ENCODE measurements at regions not wholly inside any gene's neighbourhood (a gene's known extent, or its start where the extent isn't known, plus 50 kb on each side); places are given as distances from the start of the nearest gene placed in this dataset.

DNA sequence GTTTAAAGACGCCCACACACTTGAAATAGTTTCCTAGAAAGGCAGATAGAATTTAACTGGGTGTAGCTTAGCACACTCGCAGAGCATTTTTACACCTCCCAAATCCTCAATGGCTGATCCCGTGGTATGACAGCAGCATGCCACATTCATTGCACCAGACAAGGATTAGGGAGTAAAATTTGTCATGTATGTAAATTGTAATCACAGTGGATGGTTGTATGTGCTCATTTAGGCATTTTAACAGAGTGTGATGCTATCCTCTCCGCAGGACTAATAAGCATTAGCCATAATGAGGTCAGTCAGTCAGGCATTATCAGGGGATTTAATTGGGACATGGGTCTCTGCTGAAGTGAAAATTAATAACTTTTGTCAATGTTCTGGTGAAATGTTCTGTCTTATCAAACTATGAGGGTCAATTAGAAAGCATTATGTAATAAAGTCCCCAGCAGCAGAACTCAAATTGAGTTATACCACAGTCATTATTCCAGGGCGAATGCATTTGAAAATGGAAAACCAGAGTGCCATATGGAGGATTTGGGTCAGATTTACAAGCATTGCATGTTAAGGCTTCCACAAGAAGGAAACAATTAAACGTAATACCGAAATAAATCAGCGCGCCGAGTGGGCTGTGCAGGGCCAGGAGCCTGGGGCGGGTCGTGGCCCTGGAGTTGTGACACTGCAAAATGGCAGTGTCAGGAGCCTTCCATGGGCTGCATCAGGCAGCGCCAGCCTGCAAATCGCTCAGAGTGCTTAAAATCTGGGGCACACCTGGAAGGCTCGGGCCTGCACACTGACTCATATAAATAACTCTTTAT is 602.2 kb downstream of the BNC2 start:
- TF ChIP-seq, protein P1, sequence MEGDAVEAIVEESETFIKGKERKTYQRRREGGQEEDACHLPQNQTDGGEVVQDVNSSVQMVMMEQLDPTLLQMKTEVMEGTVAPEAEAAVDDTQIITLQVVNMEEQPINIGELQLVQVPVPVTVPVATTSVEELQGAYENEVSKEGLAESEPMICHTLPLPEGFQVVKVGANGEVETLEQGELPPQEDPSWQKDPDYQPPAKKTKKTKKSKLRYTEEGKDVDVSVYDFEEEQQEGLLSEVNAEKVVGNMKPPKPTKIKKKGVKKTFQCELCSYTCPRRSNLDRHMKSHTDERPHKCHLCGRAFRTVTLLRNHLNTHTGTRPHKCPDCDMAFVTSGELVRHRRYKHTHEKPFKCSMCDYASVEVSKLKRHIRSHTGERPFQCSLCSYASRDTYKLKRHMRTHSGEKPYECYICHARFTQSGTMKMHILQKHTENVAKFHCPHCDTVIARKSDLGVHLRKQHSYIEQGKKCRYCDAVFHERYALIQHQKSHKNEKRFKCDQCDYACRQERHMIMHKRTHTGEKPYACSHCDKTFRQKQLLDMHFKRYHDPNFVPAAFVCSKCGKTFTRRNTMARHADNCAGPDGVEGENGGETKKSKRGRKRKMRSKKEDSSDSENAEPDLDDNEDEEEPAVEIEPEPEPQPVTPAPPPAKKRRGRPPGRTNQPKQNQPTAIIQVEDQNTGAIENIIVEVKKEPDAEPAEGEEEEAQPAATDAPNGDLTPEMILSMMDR (conservative IDR thresholded peaks at IDR 0.05 in 1 of 2, IDR thresholded peaks at IDR 0.05 in 1 of 2; ENCODE audit: extremely low read depth in 1 of 2, insufficient read depth in 1 of 2, low read depth in 1 of 2, low read length in 2 of 2): no peak
- no peak for TF ChIP-seq EZH2 (IDR thresholded peaks at IDR 0.05; ENCODE audit: borderline replicate concordance, low read length)

All from mammary epithelial cell (primary cell).